HEK293 (cell line): ENCODE measurements at regions not wholly inside any gene's neighbourhood (a gene's known extent, or its start where the extent isn't known, plus 50 kb on each side); places are given as distances from the start of the nearest gene placed in this dataset.

Experiments
- CTCF ChIP-seq: fragments of 450-650 bp; formaldehyde crosslinking; IDR thresholded peaks from 2 replicates; pipeline ENCODE4 v1.5.1; 2016; ENCODE audit warnings: missing biosample characterization, missing genetic modification characterization
- ZNF530 ChIP-seq: fragments of 450-650 bp; formaldehyde crosslinking; IDR thresholded peaks from 2 replicates; pipeline ENCODE4 v1.5.1; 2016; ENCODE audit warnings: low read depth, missing biosample characterization, missing genetic modification characterization

- TF ChIP-seq CTCF (tag by site-specific recombination) (no peak), ZNF530 (tag by site-specific recombination) (no peak)
Measured at GRCh38 chr4:156476359-156476758, 495.2 kb downstream of the PDGFC start.
